A549 (cell line): ENCODE measurements at regions not wholly inside any gene's neighbourhood (a gene's known extent, or its start where the extent isn't known, plus 50 kb on each side); places are given as distances from the start of the nearest gene placed in this dataset.

Experiments used
- ATAC-seq, 2 experiments: fragments of 200-7000 bp in 1 of 2; fragments of >200 bp in 1 of 2; cut with Nextera tagmentation in 1 of 2; cut with Tn5 transposase in 1 of 2; 3 replicates each; pipeline versions ENCODE4 v1.8.0 to v1.9.1; 2018 to 2020; ENCODE audit warnings: mild to moderate bottlenecking in 1 of 2, moderate library complexity in 1 of 2
- CTCF ChIA-PET: fragments of 300-600 bp; sonication (Branson Sonifier 250); formaldehyde crosslinking; extraction: SDS; loops from one replicate; lab custom pipeline; 2021; ENCODE audit warnings: antibody characterized with exemption, inconsistent platforms; lab: Yijun Ruan, JAX
- POLR2A ChIA-PET: fragments of 350-600 bp; formaldehyde crosslinking; extraction: SDS; loops from one replicate; lab custom pipeline; 2021; ENCODE audit warnings: antibody characterized with exemption, inconsistent platforms; lab: Yijun Ruan, JAX
- DNase-seq, 2 experiments: peaks; one replicate each; pipeline versions ENCODE4 v3.0.0 to v3.0.0-alpha.2; 2011 to 2016; ENCODE audit warnings: low read depth in 1 of 2, low spot score in 1 of 2
- FAIRE-seq: peaks from 2 replicates; lab custom pipeline; 2011; peaks lifted over from hg19 to GRCh38; lab: Jason Lieb, UNC
- H3K27ac ChIP-seq, 2 experiments: fragments of >200 bp; sonication (Bioruptor Twin); formaldehyde crosslinking; 3 replicates each; pipeline ENCODE4 v1.5.1; 2016 to 2017
- H3K4me1 ChIP-seq: fragments of >200 bp; sonication (Bioruptor Twin); formaldehyde crosslinking; 3 replicates; pipeline ENCODE4 v1.6.1; 2016
- H3K4me2 ChIP-seq: fragments of >200 bp; sonication (Bioruptor Twin); formaldehyde crosslinking; 3 replicates; pipeline ENCODE4 v1.6.1; 2016
- H3K4me3 ChIP-seq: fragments of >200 bp; sonication (Bioruptor Twin); formaldehyde crosslinking; 3 replicates; pipeline ENCODE4 v1.5.1; 2016
- H3K9me3 ChIP-seq: fragments of >200 bp; sonication (Bioruptor Twin); formaldehyde crosslinking; 3 replicates; pipeline ENCODE4 v1.6.1; 2016
- BCL3 ChIP-seq: fragments of >200 bp; sonication (Bioruptor Twin); formaldehyde crosslinking; IDR thresholded peaks from 3 replicates; pipeline ENCODE4 v1.6.1; 2016
- BHLHE40 ChIP-seq: IDR thresholded peaks from 2 replicates; pipeline ENCODE4 v1.6.1; 2012; ENCODE audit warnings: low read depth, low read length, inconsistent platforms
- CBX8 ChIP-seq: fragments of 200-600 bp; sonication (generic); IDR thresholded peaks from 2 replicates; pipeline ENCODE4 v1.6.1; 2016
- CEBPB ChIP-seq, 2 experiments: fragments of >200 bp in 1 of 2; sonication (Bioruptor Twin) in 1 of 2; formaldehyde crosslinking in 1 of 2; IDR thresholded peaks; 2 replicates each; pipeline ENCODE4 v1.6.1; 2012 to 2016
- CTCF ChIP-seq: fragments of >200 bp; sonication (Bioruptor Twin); formaldehyde crosslinking; IDR thresholded peaks from 3 replicates; pipeline ENCODE4 v1.5.1; 2016
- ELK1 ChIP-seq: fragments of 150-350 bp; IDR thresholded peaks from 2 replicates; pipeline ENCODE4 v1.6.1; 2014; ENCODE audit warnings: low read depth, mild to moderate bottlenecking, low read length
- EP300 ChIP-seq, 2 experiments: fragments of >200 bp; sonication (Bioruptor Twin); formaldehyde crosslinking; IDR thresholded peaks; 2 replicates in 1 of 2; 3 replicates in 1 of 2; pipeline ENCODE4 v1.6.1; 2016 to 2017
- ESRRA ChIP-seq: fragments of 150-350 bp; IDR thresholded peaks from 2 replicates; pipeline ENCODE4 v1.6.1; 2014; ENCODE audit warnings: mild to moderate bottlenecking, low read length, borderline replicate concordance
- FOSL2 ChIP-seq, 2 experiments: fragments of 450-650 bp in 1 of 2; fragments of >200 bp in 1 of 2; sonication (Bioruptor Twin) in 1 of 2; formaldehyde crosslinking; IDR thresholded peaks; 2 replicates each; pipeline versions ENCODE4 v1.5.0 to v1.6.1; 2016 to 2020; ENCODE audit warnings: mild to moderate bottlenecking in 1 of 2, moderate library complexity in 1 of 2
- FOXS1 ChIP-seq: fragments of 250-450 bp; sonication (Bioruptor Pico); IDR thresholded peaks from 2 replicates; pipeline ENCODE4 v1.5.0; 2020; ENCODE audit warnings: mild to moderate bottlenecking, moderate library complexity
- GATA3 ChIP-seq: IDR thresholded peaks from 2 replicates; pipeline ENCODE4 v1.6.1; 2012; ENCODE audit warnings: borderline replicate concordance
- HDAC2 ChIP-seq: fragments of 200-600 bp; sonication (generic); IDR thresholded peaks from 2 replicates; pipeline ENCODE4 v1.6.1; 2016
- HOXA7 ChIP-seq: fragments of 250-450 bp; sonication (Bioruptor Pico); IDR thresholded peaks from 2 replicates; pipeline ENCODE4 v1.5.0; 2020; ENCODE audit warnings: mild to moderate bottlenecking, moderate library complexity
- KDM5A ChIP-seq: fragments of 200-600 bp; sonication (generic); IDR thresholded peaks from 2 replicates; pipeline ENCODE4 v1.6.1; 2016; ENCODE audit warnings: antibody characterized with exemption, mild to moderate bottlenecking
- MAX ChIP-seq: IDR thresholded peaks from 2 replicates; pipeline ENCODE4 v1.6.1; 2012
- NFE2L2 ChIP-seq: fragments of 150-350 bp; conservative IDR thresholded peaks from 2 replicates; pipeline ENCODE4 v1.6.1; 2014; ENCODE audit warnings: low read length
- NPAS2 ChIP-seq: fragments of 250-450 bp; sonication (Bioruptor Pico); IDR thresholded peaks from 2 replicates; pipeline ENCODE4 v1.8.0; 2022; ENCODE audit warnings: mild to moderate bottlenecking, moderate library complexity, borderline replicate concordance
- PHF8 ChIP-seq: fragments of 200-600 bp; sonication (generic); IDR thresholded peaks from 2 replicates; pipeline ENCODE4 v1.6.1; 2016; ENCODE audit warnings: low read depth, mild to moderate bottlenecking, antibody characterized with exemption, moderate library complexity, borderline replicate concordance
- POLR2A ChIP-seq: IDR thresholded peaks from 2 replicates; pipeline ENCODE4 v1.6.1; 2012; ENCODE audit warnings: mild to moderate bottlenecking, low read length
- POLR2AphosphoS2 ChIP-seq: conservative IDR thresholded peaks from 2 replicates; pipeline ENCODE4 v1.6.1; 2012; ENCODE audit warnings: low read length, improper control_type of control experiment, inconsistent platforms
- RAD21 ChIP-seq, 2 experiments: fragments of >200 bp in 1 of 2; sonication (Bioruptor Twin) in 1 of 2; formaldehyde crosslinking in 1 of 2; IDR thresholded peaks in 1 of 2; conservative IDR thresholded peaks in 1 of 2; 2 replicates in 1 of 2; 3 replicates in 1 of 2; pipeline ENCODE4 v1.6.1; 2012 to 2018; ENCODE audit warnings: inconsistent platforms in 1 of 2
- RARB ChIP-seq: fragments of 250-450 bp; sonication (Bioruptor Pico); IDR thresholded peaks from 2 replicates; pipeline ENCODE4 v1.8.0; 2021; ENCODE audit warnings: mild to moderate bottlenecking, moderate library complexity
- RCOR1 ChIP-seq: fragments of 150-350 bp; IDR thresholded peaks from 2 replicates; pipeline ENCODE4 v1.6.1; 2014; ENCODE audit warnings: antibody characterized with exemption, low read length, low read depth
- RNF2 ChIP-seq: fragments of 200-600 bp; sonication (generic); IDR thresholded peaks from 2 replicates; pipeline ENCODE4 v1.6.1; 2016; ENCODE audit warnings: low read depth, mild to moderate bottlenecking, antibody characterized with exemption, moderate library complexity, borderline replicate concordance
- SREBF2 ChIP-seq: fragments of 450-650 bp; IDR thresholded peaks from 2 replicates; pipeline ENCODE4 v1.6.1; 2014; ENCODE audit warnings: mild to moderate bottlenecking, moderate library complexity
- ZNF302 ChIP-seq: fragments of 250-450 bp; sonication (Bioruptor Pico); IDR thresholded peaks from 2 replicates; pipeline ENCODE4 v1.9.0; 2021; ENCODE audit warnings: inconsistent platforms, mild to moderate bottlenecking, moderate library complexity
- whole genome bisulfite sequencing: methylation state at CpG from one replicate; pipeline ENCODE4 v1.1.6; 2017; ENCODE audit errors: missing lambda C conversion rate; 5-methylcytosine and 5-hydroxymethylcytosine counted together

GRCh38 chr13:73673931-73674330, 460.3 kb downstream of the KLF12 start:
- no peak overlapping the region for H3K4me3 ChIP-seq
- ATAC-seq (no peak), FAIRE-seq (no peak), DNase-seq (no peak)
- POLR2A ChIA-PET: no interaction called here
- no peak overlapping the region for H3K4me2 ChIP-seq
- CTCF ChIA-PET: no interaction called here
- TF ChIP-seq CTCF: no peak
- no peak for TF ChIP-seq GATA3
- TF ChIP-seq HOXA7 (CRISPR knock-in tag): no peak
- TF ChIP-seq NPAS2 (CRISPR knock-in tag): no peak
- TF ChIP-seq KDM5A: no peak
- TF ChIP-seq NFE2L2: no peak
- no peak for TF ChIP-seq BHLHE40
- no peak for TF ChIP-seq POLR2AphosphoS2
- no peak for TF ChIP-seq RAD21 (conservative IDR thresholded peaks at IDR 0.05 in 1 of 2, IDR thresholded peaks at IDR 0.05 in 1 of 2)
- TF ChIP-seq RNF2: no peak
- TF ChIP-seq SREBF2: no peak
- TF ChIP-seq BCL3: no peak
- no peak for TF ChIP-seq POLR2A
- WGBS: 92% methylated on average over 9 of the region's 11 CpGs
- peaks cover 37% of the 10 kb centered on the region for H3K4me1 ChIP-seq
- H3K9me3 ChIP-seq: no peaks in the 10 kb centered on the region
- H3K27ac ChIP-seq: no peak overlapping the region

GRCh38 chr13:73672492-73672891, 461.7 kb downstream of the KLF12 start:
- Histone ChIP-seq H3K9me3 (no peaks in the 10 kb centered on the region), H3K4me2 (peak overlapping the region; percentile 56), H3K4me3 (no peak overlapping the region), H3K4me1 (peaks cover 33% of the 10 kb centered on the region), H3K27ac (peak overlapping the region in 1 of 2 experiments; percentile 37; a peak in 2 of 6 replicates)
- DNase-seq: peak in 1 of 2 experiments; percentile 46
- 14% methylated on average over 3 of the region's 3 CpGs for WGBS
- TF ChIP-seq HDAC2: no peak
- no peak for TF ChIP-seq FOSL2 (IDR thresholded peaks at IDR 0.05)
- TF ChIP-seq FOSL2 (CRISPR knock-in tag; IDR thresholded peaks at IDR 0.05): peak; percentile 27; the same call in 1 of the 2 replicates
- TF ChIP-seq GATA3: peak; percentile 34; the same call in 1 of the 2 replicates
- POLR2A ChIA-PET: no interaction called here
- CTCF ChIA-PET: no interaction called here
- ATAC-seq: peak in 1 of 2 experiments; percentile 67; a peak in 3 of 6 replicates
- no peak for FAIRE-seq

GRCh38 chr13:73671732-73672131, 462.5 kb downstream of the KLF12 start:
- POLR2A ChIA-PET: no interaction called here
- CTCF ChIA-PET: no interaction called here
- H3K4me2 ChIP-seq: no peak overlapping the region
- TF ChIP-seq HDAC2 (no peak), ZNF302 (CRISPR knock-in tag) (no peak), POLR2AphosphoS2 (no peak), SREBF2 (no peak), NPAS2 (CRISPR knock-in tag) (no peak), BHLHE40 (no peak), RCOR1 (no peak), ESRRA (no peak), PHF8 (no peak), CTCF (no peak), CEBPB (IDR thresholded peaks at IDR 0.05) (no peak), MAX (no peak), RAD21 (conservative IDR thresholded peaks at IDR 0.05 in 1 of 2, IDR thresholded peaks at IDR 0.05 in 1 of 2) (no peak), EP300 (IDR thresholded peaks at IDR 0.05) (no peak), RARB (CRISPR knock-in tag) (no peak), FOXS1 (CRISPR knock-in tag) (no peak), ELK1 (no peak), HOXA7 (CRISPR knock-in tag) (no peak), CBX8 (no peak)
- DNase-seq (no peak), FAIRE-seq (no peak), ATAC-seq (no peak)
- H3K27ac ChIP-seq: no peak overlapping the region
- no peaks in the 10 kb centered on the region for H3K9me3 ChIP-seq
- no peak overlapping the region for H3K4me3 ChIP-seq
- WGBS: 91% methylated on average over 5 of the region's 5 CpGs
- H3K4me1 ChIP-seq: peaks cover 26% of the 10 kb centered on the region
